Islet of Langerhans (tissue), 1 donor: ENCODE measurements at regions not wholly inside any gene's neighbourhood (a gene's known extent, or its start where the extent isn't known, plus 50 kb on each side); places are given as distances from the start of the nearest gene placed in this dataset.

Experiments
- FAIRE-seq: peaks from one replicate; lab custom pipeline; 2011; peaks lifted over from hg19 to GRCh38; lab: Jason Lieb, UNC

DNA sequence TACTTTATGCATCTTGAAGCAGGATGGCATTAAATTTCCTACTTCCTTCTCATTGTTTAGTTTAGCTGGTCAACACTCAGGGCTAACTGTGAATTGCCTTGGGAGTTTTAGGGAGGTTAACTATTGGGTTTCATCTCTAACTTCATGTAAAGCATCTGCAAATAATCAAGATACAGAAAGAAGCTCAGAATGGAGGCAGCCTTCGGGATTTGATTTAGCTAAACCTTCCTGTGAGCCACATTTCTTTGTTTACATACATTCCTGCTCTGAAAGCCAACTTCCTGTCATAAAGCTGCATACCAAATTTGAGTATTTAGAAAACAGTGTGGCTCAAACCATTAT is 131.7 kb upstream of the PCDH18 start:
- no peak for FAIRE-seq

DNA sequence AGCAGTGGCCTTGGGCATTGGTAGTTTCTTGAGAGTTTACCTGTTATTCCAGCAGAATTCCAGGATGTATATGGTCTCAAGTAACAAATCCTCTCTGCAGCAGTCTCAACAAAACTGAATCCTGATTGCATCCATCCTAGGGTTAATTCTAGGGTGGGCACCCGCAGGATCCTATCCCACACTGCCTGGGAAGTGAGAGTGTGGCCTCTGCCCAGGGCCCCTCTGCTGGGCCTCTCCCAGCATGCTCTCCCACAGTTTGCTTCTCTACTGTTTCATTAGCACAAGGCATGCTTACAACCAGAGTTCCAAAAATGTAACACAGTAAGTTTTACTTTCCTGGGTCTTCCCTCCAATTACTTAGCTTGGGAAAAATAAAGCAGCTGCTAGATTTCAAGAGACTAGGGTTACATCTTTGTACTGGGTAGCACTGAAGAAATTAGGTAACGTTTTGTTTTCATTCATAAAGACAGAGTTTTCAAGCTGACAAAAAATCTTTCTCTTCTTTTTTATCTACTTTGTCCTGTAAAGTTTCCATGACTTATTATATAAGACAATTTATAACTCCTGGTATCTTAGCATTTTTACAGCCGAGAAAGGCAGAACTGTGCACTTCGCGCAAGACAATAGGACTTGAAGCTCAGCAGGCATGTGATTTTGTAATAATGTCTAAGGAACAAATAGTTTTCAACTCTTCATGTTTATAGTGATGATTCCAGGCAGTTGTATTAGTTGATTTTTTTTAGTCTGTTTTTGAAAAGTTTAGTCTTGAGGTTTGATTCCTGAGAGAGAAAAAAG is 131.2 kb upstream of the PCDH18 start:
- no peak for FAIRE-seq

- no peak for FAIRE-seq
These were observed 129.4 kb upstream of the PCDH18 start for GRCh38 chr4:137661693-137662092.

- no peak for FAIRE-seq
These were observed 127.9 kb upstream of the PCDH18 start for GRCh38 chr4:137660211-137660610.

- no peak for FAIRE-seq
These were observed 127.1 kb upstream of the PCDH18 start for GRCh38 chr4:137659431-137659830.

DNA sequence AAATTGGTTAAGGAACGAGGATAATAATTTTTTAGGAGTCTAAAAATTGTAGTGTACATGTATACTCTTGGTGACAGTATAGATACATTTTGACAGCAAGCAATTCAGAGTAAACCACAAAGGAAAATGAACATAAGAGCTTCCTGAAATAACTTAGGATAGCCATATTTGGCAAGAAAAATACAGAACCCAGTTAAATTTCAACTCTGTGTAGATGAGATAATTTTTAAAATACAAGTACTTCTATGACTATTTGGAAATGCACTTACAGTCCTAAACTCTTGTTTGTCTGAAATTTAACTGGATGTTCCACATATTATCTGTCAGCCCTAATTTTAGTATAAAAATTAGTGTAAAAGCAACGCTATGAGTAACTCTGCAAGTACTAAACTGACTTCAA is 124.4 kb upstream of the PCDH18 start:
- no peak for FAIRE-seq

DNA sequence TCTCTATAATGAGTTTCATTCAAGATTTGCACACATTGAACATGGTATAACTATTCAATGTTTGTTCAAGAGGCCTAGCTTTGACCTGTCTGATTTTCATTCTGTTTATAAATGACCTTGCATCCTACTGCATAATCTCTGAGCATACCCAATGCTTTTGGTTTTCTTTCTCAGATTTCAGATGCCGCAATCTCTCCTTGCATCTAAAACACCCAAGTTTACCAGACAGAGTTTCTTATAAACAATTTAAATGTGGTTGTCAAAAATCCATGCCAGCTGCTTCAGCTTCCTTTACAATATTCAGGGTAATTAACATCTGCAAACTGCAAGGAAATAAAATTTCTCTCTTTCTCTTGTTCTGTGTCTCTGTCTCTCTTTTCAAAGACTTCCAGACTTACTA is 123.0 kb upstream of the PCDH18 start:
- FAIRE-seq: no peak

- FAIRE-seq: no peak
These were observed 118.8 kb upstream of the PCDH18 start for GRCh38 chr4:137651128-137651527.

GRCh38 chr4:137649711-137650450 is 117.6 kb upstream of the PCDH18 start:
- peak; percentile 61 for FAIRE-seq

DNA sequence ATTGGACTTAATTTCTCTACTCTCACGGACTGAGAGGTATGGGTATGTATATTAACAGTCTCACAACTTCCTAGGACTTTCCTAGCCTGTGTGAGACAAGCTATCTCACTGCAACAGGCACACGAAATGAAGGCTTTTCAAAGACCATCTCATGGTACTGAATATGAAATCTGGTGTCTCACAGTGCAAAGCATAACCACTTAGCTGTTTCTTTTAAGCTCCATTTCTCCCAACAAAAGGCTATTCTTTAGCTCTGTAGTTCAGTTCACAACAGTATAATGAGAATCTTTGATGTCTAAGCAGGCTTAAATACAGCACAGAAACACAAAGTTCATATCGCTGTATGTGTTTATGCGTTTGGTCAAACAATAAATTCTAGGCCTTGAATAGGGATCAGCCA is 116.2 kb upstream of the PCDH18 start:
- no peak for FAIRE-seq

DNA sequence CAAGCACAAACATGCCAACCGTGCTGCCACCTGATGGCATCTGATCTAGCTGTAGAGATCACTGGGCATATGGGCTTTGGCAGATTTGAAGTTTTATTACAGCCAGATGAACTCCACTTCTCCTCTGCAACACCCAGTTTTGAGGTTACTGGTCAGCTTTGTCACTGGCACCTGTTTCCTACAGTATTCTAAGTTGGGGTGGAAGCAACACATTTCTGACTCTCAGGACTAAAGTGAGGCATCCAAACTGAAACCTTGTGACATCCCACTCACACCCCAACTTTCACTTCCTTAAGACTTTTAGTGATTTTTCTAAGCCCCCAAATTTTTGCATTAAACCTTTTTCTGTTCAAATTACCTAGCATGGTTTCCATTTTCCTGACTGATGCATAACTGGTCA is 115.1 kb upstream of the PCDH18 start:
- no peak for FAIRE-seq

- no peak for FAIRE-seq
These were observed 111.9 kb upstream of the PCDH18 start for GRCh38 chr4:137644201-137644600.

- no peak for FAIRE-seq
These were observed 109.2 kb upstream of the PCDH18 start for GRCh38 chr4:137641544-137641943.

- FAIRE-seq: no peak
These were observed 108.5 kb upstream of the PCDH18 start for GRCh38 chr4:137640838-137641158.

DNA sequence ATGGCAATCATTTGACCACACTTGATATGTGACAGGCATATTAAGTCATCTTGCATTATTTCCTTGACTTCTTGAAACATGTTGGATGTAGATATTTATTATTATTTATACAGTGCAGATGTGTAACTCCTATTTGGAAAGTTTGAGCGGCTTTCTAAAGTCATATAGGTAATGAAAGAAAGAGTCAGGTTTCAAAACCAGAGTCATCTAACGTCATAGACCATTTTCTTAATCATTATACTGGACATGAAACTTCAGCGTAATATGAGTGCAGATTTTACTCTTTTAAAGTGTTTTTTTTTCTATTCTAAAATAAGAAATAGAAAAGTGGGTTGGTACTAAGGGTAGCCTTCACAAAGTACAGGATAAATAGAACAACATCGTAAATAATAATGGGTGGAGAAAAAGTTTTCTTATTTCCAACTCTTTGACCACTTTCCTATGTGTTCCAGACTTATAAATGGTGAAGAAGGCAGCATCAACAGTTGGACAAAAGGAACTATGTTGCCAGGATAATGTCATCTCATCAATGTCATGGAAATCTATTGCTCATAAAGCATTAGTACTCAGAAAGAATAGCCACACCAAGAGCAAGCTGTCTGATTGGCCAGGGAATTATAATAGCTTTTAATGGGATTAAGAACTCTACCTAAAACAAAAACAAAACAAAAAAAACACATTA is 108.0 kb upstream of the PCDH18 start:
- no peak for FAIRE-seq

GRCh38 chr4:137638934-137639333 is 106.6 kb upstream of the PCDH18 start:
- no peak for FAIRE-seq

GRCh38 chr4:137635601-137636000 is 103.3 kb upstream of the PCDH18 start:
- FAIRE-seq: no peak

- no peak for FAIRE-seq
These were observed 102.8 kb upstream of the PCDH18 start for GRCh38 chr4:137635108-137635507.

GRCh38 chr4:137632842-137633241 is 100.5 kb upstream of the PCDH18 start:
- FAIRE-seq: no peak

GRCh38 chr4:137631605-137632004 is 99.3 kb upstream of the PCDH18 start:
- no peak for FAIRE-seq

DNA sequence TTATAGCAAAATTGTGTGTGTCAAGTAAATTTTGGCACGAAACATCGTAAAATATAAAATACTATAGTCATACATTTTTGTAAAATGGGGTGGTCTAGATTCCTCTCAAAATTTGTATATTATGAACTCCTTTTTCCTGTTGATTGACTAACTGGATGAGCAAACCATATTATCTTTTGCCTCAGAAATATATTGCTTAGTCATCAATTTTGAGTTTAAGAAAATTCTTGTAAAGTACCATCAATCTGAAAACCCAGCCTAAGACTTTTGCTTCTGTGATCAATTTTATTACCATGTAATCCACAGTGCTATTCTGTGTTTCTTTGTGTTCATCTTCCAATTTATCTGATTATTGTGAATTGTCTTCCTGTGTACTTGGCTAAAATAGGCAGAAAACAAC is 98.0 kb upstream of the PCDH18 start:
- FAIRE-seq: no peak

DNA sequence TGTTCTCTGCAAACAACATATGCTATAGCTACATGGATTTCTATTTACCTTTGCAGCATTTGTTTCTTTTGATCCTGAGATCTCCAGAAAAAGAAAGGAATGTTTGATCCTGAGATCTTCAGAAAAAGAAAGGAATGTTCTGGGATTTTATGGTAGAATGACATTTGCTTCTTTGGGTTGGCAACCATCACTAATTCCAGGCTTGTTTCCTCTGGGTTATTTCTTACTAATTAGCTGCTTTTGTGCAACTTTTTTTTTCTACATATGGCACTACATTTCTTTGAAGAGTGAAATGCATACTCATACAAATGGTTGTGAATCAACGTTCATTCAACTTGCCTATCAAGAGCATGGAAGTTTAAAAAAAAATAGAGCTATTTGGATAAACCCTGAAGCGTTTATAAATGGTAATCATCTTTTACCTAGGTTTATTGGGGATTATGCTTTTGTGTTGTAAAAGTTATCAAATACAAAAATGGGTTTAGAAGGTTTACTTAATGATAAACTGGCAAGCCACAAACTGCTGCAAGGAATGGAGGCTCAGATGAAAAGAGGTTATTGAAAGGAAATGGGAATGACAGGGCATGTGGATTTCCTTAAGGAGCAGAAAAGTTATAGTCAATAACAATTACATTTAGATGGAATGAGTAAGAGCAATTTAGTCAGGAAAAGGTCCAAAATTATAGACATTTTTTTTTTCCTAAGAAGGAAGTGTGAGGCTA is 95.6 kb upstream of the PCDH18 start:
- FAIRE-seq: no peak
